Fibroblast of the aortic adventitia (primary cell): ENCODE measurements at regions not wholly inside any gene's neighbourhood (a gene's known extent, or its start where the extent isn't known, plus 50 kb on each side); places are given as distances from the start of the nearest gene placed in this dataset.

ENCODE experiments used
- DNase-seq: peaks from one replicate; pipeline ENCODE4 v3.0.0-alpha.2; 2010; ENCODE audit warnings: low read depth
- H3K4me3 ChIP-seq: 2 replicates; pipeline ENCODE4 v1.5.1; 2011; ENCODE audit warnings: low read depth, mild to moderate bottlenecking, control low read depth, low read length, moderate library complexity
- CTCF ChIP-seq: IDR thresholded peaks from 2 replicates; pipeline ENCODE4 v1.5.1; 2011; ENCODE audit warnings: mild to moderate bottlenecking, low read length, control low read depth, inconsistent platforms; ENCODE audit not compliant: insufficient read depth

- no peak for TF ChIP-seq CTCF
- no peak overlapping the region for H3K4me3 ChIP-seq
- peak; percentile 56 for DNase-seq
Observed at GRCh38 chr2:111662771-111663470, 221.1 kb downstream of the ANAPC1 start.

- DNase-seq: peak; percentile 41
- H3K4me3 ChIP-seq: no peak overlapping the region
- peak; percentile 42 for TF ChIP-seq CTCF
Observed at GRCh38 chr2:111663471-111664274, 220.3 kb downstream of the ANAPC1 start.

GRCh38 chr2:111664275-111664850 lies 219.6 kb downstream of the ANAPC1 start:
- no peak for DNase-seq
- no peak for TF ChIP-seq CTCF
- H3K4me3 ChIP-seq: no peak overlapping the region

GRCh38 chr2:111665011-111665410 lies 219.0 kb downstream of the ANAPC1 start:
- DNase-seq: no peak
- no peak overlapping the region for H3K4me3 ChIP-seq
- TF ChIP-seq CTCF: no peak

- TF ChIP-seq CTCF: no peak
- H3K4me3 ChIP-seq: no peak overlapping the region
- DNase-seq: no peak
Observed at GRCh38 chr2:111665551-111666116, 218.4 kb downstream of the ANAPC1 start.

GRCh38 chr2:111666160-111666559 lies 217.8 kb downstream of the ANAPC1 start:
- DNase-seq: no peak
- no peak overlapping the region for H3K4me3 ChIP-seq
- TF ChIP-seq CTCF: no peak
